ENCODE measurements at regions not wholly inside any gene's neighbourhood (a gene's known extent, or its start where the extent isn't known, plus 50 kb on each side); places are given as distances from the start of the nearest gene placed in this dataset.

- Histone ChIP-seq H3K79me2 (ENCODE audit: low read length) (no peaks in the 10 kb centered on the region), H3K36me3 (replicated peaks; ENCODE audit: low read depth, low read length) (no peaks in the 10 kb centered on the region), H3K27me3 (ENCODE audit: low read depth, low read length) (no peaks in the 10 kb centered on the region), H2AFZ (ENCODE audit: low read depth, low read length) (no peak overlapping the region), H4K20me1 (ENCODE audit: insufficient read depth, low read length) (no peaks in the 10 kb centered on the region), H3K9ac (ENCODE audit: low read length) (no peak overlapping the region), H3K4me3 (ENCODE audit: low read length) (no peak overlapping the region), H3K9me3 (ENCODE audit: insufficient read depth, low read length) (no peaks in the 10 kb centered on the region), H3K4me1 (ENCODE audit: low read length) (no peaks in the 10 kb centered on the region), H3K4me2 (ENCODE audit: low read length) (no peak overlapping the region), H3K27ac (ENCODE audit: low read length) (no peak overlapping the region)
- TF ChIP-seq EZH2phosphoT487 (IDR thresholded peaks at IDR 0.05; ENCODE audit: low read depth) (no peak), CTCF (IDR thresholded peaks at IDR 0.05; ENCODE audit: low read depth, low read length) (no peak)
Measured at GRCh38 chr2:117406443-117406842, 408.0 kb upstream of the DDX18 start.

GRCh38 chr2:117407746-117408145, 406.7 kb upstream of the DDX18 start:
- no peak for TF ChIP-seq CTCF (IDR thresholded peaks at IDR 0.05; ENCODE audit: low read depth, low read length)
- TF ChIP-seq EZH2phosphoT487 (IDR thresholded peaks at IDR 0.05; ENCODE audit: low read depth): no peak

GRCh38 chr2:117409443-117409842, 405.0 kb upstream of the DDX18 start:
- Histone ChIP-seq H3K9ac (ENCODE audit: low read length) (no peak overlapping the region), H3K4me1 (ENCODE audit: low read length) (no peaks in the 10 kb centered on the region), H3K36me3 (replicated peaks; ENCODE audit: low read depth, low read length) (no peaks in the 10 kb centered on the region), H3K4me3 (ENCODE audit: low read length) (no peak overlapping the region), H3K27me3 (ENCODE audit: low read depth, low read length) (no peaks in the 10 kb centered on the region), H3K79me2 (ENCODE audit: low read length) (no peaks in the 10 kb centered on the region), H3K27ac (ENCODE audit: low read length) (no peak overlapping the region), H3K9me3 (ENCODE audit: insufficient read depth, low read length) (no peaks in the 10 kb centered on the region), H2AFZ (ENCODE audit: low read depth, low read length) (no peak overlapping the region), H4K20me1 (ENCODE audit: insufficient read depth, low read length) (no peaks in the 10 kb centered on the region), H3K4me2 (ENCODE audit: low read length) (no peak overlapping the region)
- no peak for TF ChIP-seq CTCF (IDR thresholded peaks at IDR 0.05; ENCODE audit: low read depth, low read length)
- no peak for TF ChIP-seq EZH2phosphoT487 (IDR thresholded peaks at IDR 0.05; ENCODE audit: low read depth)

More at GRCh38 chr2:117407746-117408145, 406.7 kb upstream of the DDX18 start:
- Histone ChIP-seq H3K9me3 (ENCODE audit: insufficient read depth, low read length) (no peaks in the 10 kb centered on the region), H3K4me1 (ENCODE audit: low read length) (no peaks in the 10 kb centered on the region), H3K79me2 (ENCODE audit: low read length) (no peaks in the 10 kb centered on the region), H3K9ac (ENCODE audit: low read length) (no peak overlapping the region), H3K4me3 (ENCODE audit: low read length) (no peak overlapping the region), H3K36me3 (replicated peaks; ENCODE audit: low read depth, low read length) (no peaks in the 10 kb centered on the region), H4K20me1 (ENCODE audit: insufficient read depth, low read length) (no peaks in the 10 kb centered on the region), H3K27me3 (ENCODE audit: low read depth, low read length) (no peaks in the 10 kb centered on the region), H3K27ac (ENCODE audit: low read length) (no peak overlapping the region), H2AFZ (ENCODE audit: low read depth, low read length) (no peak overlapping the region), H3K4me2 (ENCODE audit: low read length) (no peak overlapping the region)

GRCh38 chr2:117411983-117412382, 402.5 kb upstream of the DDX18 start:
- Histone ChIP-seq H3K4me2 (ENCODE audit: low read length) (no peak overlapping the region), H3K27me3 (ENCODE audit: low read depth, low read length) (no peaks in the 10 kb centered on the region), H3K9ac (ENCODE audit: low read length) (no peak overlapping the region), H3K36me3 (replicated peaks; ENCODE audit: low read depth, low read length) (no peaks in the 10 kb centered on the region), H3K4me1 (ENCODE audit: low read length) (no peaks in the 10 kb centered on the region), H2AFZ (ENCODE audit: low read depth, low read length) (no peak overlapping the region), H3K9me3 (ENCODE audit: insufficient read depth, low read length) (no peaks in the 10 kb centered on the region), H3K27ac (ENCODE audit: low read length) (no peak overlapping the region), H3K4me3 (ENCODE audit: low read length) (no peak overlapping the region), H3K79me2 (ENCODE audit: low read length) (no peaks in the 10 kb centered on the region), H4K20me1 (ENCODE audit: insufficient read depth, low read length) (no peaks in the 10 kb centered on the region)
- no peak for TF ChIP-seq EZH2phosphoT487 (IDR thresholded peaks at IDR 0.05; ENCODE audit: low read depth)
- TF ChIP-seq CTCF (IDR thresholded peaks at IDR 0.05; ENCODE audit: low read depth, low read length): peak; percentile 40

All from OCI-LY3 (cell line).